Esophagus muscularis mucosa (tissue), 4 donors: ENCODE measurements at regions not wholly inside any gene's neighbourhood (a gene's known extent, or its start where the extent isn't known, plus 50 kb on each side); places are given as distances from the start of the nearest gene placed in this dataset.

Experiments
- DNase-seq: peaks from one replicate; pipeline ENCODE4 v3.0.0-alpha.2; 2017; ENCODE audit errors: extremely low spot score
- H3K27ac ChIP-seq, 4 donors: fragments of 200-600 bp; sonication (generic); replicated peaks in 1 of 4; 1 replicate in 3 of 4; 2 replicates in 1 of 4; pipeline ENCODE4 v1.5.1; 2016 to 2019; ENCODE audit warnings: mild to moderate bottlenecking in 1 of 4
- H3K27me3 ChIP-seq, 4 donors: fragments of 200-600 bp; sonication (generic); one replicate each; pipeline versions ENCODE4 v1.5.1 to v1.6.0; 2016 to 2019
- H3K36me3 ChIP-seq, 4 donors: fragments of 200-600 bp; sonication (generic); one replicate each; pipeline ENCODE4 v1.5.1; 2016 to 2019
- H3K4me1 ChIP-seq, 4 donors: fragments of 200-600 bp; sonication (generic); one replicate each; pipeline ENCODE4 v1.5.1; 2016 to 2019
- H3K4me3 ChIP-seq, 4 donors: fragments of 200-600 bp; sonication (generic); 1 replicate in 2 of 4; 2 replicates in 2 of 4; pipeline ENCODE4 v1.5.1; 2016 to 2019; ENCODE audit warnings: mild to moderate bottlenecking in 4 of 4, moderate library complexity in 1 of 4
- H3K9me3 ChIP-seq, 4 donors: fragments of 200-600 bp; sonication (generic); 1 replicate in 3 of 4; 2 replicates in 1 of 4; pipeline ENCODE4 v1.5.1; 2016 to 2019
- EP300 ChIP-seq: sonication (generic); formaldehyde crosslinking; IDR thresholded peaks from one replicate; pipeline ENCODE4 v1.6.1; 2017; ENCODE audit warnings: antibody characterized with exemption
- POLR2A ChIP-seq: fragments of 450-650 bp; IDR thresholded peaks from one replicate; pipeline ENCODE4 v1.6.1; 2017; ENCODE audit warnings: antibody characterized with exemption, moderate library complexity, mild to moderate bottlenecking, low read depth
- POLR2AphosphoS5 ChIP-seq, 2 donors: sonication (generic); formaldehyde crosslinking; IDR thresholded peaks; one replicate each; pipeline ENCODE4 v1.6.1; 2017; ENCODE audit warnings: antibody characterized with exemption in 2 of 2
- WGBS: methylation state at CpG from one replicate; pipeline ENCODE4 v1.1.5; 2018; 5-methylcytosine and 5-hydroxymethylcytosine counted together
- intact Hi-C: fragments of 100-400 bp; cut with DNase I; formaldehyde crosslinking; loops from one replicate; pipeline ENCODE4 v1.15.1; 2023
- TF ChIP-seq, protein P1 (sequence below), 3 experiments: fragments of 200-600 bp in 2 of 3; fragments of 450-650 bp in 1 of 3; sonication (generic) in 2 of 3; IDR thresholded peaks; one replicate each; pipeline ENCODE4 v1.5.1; 2017 to 2019; ENCODE audit warnings: antibody characterized with exemption in 3 of 3, mild to moderate bottlenecking in 2 of 3, moderate library complexity in 1 of 3

DNA sequence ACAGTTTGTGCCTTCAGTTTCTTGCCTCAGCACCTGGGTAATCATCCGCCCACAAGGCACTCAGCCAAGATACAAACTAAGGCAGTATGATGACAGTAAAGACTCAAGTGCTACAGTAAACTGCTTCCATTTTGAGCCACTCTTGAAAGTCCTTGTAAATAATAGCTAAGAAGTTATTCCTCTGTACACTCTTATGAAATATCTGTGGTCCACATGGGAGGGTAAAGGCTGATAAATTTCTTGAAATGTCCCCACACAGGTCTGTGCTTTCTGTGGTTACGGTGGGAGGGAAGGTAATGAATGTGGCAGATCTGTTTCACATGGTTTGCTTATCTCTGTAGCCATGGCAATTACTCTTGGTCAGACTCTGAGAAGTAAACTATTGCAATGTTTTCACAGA is 551.0 kb upstream of the ZWINT start:
- no peaks in the 10 kb centered on the region for H3K36me3 ChIP-seq
- intact Hi-C loops, result no loop called here
- WGBS, result 76% methylated on average over 2 of the region's 2 CpGs

DNA sequence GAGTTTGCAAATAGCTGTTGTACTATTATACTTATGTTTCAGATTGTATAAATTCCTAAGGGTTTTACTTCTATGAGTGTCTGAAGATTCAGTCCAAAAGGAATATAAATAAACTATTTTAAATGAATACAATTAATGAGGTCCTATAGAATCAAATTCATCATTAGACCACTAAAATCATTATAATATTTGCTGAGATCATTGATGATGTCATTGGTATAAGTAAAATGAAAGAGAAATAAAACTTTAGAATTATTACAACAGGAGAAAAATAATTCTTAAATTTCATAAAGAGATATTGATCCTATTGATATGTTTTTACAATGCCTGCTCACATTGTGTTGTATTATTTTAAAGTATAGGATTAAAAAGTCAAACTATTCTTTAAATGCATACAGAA is 544.0 kb upstream of the ZWINT start:
- TF ChIP-seq EP300, result no peak
- no peak for TF ChIP-seq POLR2A
- TF ChIP-seq POLR2AphosphoS5 (IDR thresholded peaks at IDR 0.05), result no peak
- H3K27ac ChIP-seq, result no peak overlapping the region
- no peaks in the 10 kb centered on the region for H3K27me3 ChIP-seq
- no peaks in the 10 kb centered on the region for H3K36me3 ChIP-seq
- H3K9me3 ChIP-seq, result no peaks in the 10 kb centered on the region
- no peak overlapping the region for H3K4me3 ChIP-seq
- intact Hi-C loops, result no loop called here
- H3K4me1 ChIP-seq, result no peaks in the 10 kb centered on the region
- no peak for DNase-seq

More for the DNA sequence above, 551.0 kb upstream of the ZWINT start:
- TF ChIP-seq POLR2AphosphoS5 (IDR thresholded peaks at IDR 0.05) (no peak), POLR2A (no peak), EP300 (no peak)
- TF ChIP-seq, protein P1, sequence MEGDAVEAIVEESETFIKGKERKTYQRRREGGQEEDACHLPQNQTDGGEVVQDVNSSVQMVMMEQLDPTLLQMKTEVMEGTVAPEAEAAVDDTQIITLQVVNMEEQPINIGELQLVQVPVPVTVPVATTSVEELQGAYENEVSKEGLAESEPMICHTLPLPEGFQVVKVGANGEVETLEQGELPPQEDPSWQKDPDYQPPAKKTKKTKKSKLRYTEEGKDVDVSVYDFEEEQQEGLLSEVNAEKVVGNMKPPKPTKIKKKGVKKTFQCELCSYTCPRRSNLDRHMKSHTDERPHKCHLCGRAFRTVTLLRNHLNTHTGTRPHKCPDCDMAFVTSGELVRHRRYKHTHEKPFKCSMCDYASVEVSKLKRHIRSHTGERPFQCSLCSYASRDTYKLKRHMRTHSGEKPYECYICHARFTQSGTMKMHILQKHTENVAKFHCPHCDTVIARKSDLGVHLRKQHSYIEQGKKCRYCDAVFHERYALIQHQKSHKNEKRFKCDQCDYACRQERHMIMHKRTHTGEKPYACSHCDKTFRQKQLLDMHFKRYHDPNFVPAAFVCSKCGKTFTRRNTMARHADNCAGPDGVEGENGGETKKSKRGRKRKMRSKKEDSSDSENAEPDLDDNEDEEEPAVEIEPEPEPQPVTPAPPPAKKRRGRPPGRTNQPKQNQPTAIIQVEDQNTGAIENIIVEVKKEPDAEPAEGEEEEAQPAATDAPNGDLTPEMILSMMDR (IDR thresholded peaks at IDR 0.05), result no peak
- H3K9me3 ChIP-seq, result no peaks in the 10 kb centered on the region
- no peaks in the 10 kb centered on the region for H3K4me1 ChIP-seq
- H3K4me3 ChIP-seq, result no peak overlapping the region
- no peaks in the 10 kb centered on the region for H3K27me3 ChIP-seq
- no peak for DNase-seq
- H3K27ac ChIP-seq, result no peak overlapping the region

DNA sequence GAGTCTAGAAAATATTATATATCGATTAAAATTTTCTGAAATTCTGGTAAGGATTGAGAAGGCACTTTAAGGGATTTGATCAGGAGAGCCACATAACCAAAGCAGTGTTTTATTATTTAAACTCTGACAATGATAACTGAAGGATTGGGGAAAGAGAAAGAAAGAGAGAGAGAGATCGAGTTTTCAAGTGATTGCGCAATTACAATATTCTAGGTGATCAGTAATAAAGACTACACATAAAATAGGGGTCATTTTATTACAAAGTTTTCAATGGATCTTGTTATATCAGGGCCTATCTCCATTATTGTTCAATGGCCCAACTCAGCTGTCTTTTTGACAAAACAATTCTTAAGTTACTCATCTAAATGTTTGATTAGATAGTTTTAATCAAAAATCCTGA is 541.5 kb upstream of the ZWINT start:
- 89% methylated on average over 3 of the region's 3 CpGs for WGBS

DNA sequence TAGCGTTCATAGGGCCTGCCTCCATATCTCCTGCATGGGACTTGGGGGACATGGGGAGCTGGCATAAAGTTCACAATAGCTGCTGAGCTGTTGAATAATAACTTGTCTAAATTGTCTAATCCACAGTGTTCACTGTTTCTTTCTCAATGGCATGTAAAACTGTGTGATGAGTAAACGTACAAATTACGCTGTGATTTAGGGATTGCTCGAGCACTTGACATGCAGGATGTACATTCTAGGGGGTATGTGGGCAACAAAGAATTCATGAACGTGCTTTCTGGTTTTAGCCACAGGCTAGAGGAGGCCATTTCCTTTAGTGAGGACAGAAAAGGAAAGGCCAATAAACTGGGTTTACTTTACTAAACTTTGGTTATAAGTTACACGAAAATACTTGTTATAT is 534.2 kb upstream of the ZWINT start:
- intact Hi-C loops, result no loop called here
- Histone ChIP-seq H3K36me3 (no peaks in the 10 kb centered on the region), H3K27me3 (no peaks in the 10 kb centered on the region), H3K27ac (no peak overlapping the region), H3K9me3 (no peaks in the 10 kb centered on the region), H3K4me3 (no peak overlapping the region), H3K4me1 (no peaks in the 10 kb centered on the region)
- WGBS, result 75% methylated on average over 6 of the region's 6 CpGs
- no peak for TF ChIP-seq POLR2AphosphoS5 (IDR thresholded peaks at IDR 0.05)
- TF ChIP-seq, protein P1 (IDR thresholded peaks at IDR 0.05), result no peak
- TF ChIP-seq EP300, result no peak
- TF ChIP-seq POLR2A, result no peak
- no peak for DNase-seq

More for the DNA sequence above, 541.5 kb upstream of the ZWINT start:
- no peak for DNase-seq
- no peaks in the 10 kb centered on the region for H3K9me3 ChIP-seq
- H3K4me3 ChIP-seq, result no peak overlapping the region
- TF ChIP-seq, protein P1 (IDR thresholded peaks at IDR 0.05), result no peak
- TF ChIP-seq EP300, result no peak
- no peak for TF ChIP-seq POLR2A
- no peak for TF ChIP-seq POLR2AphosphoS5 (IDR thresholded peaks at IDR 0.05)
- no peaks in the 10 kb centered on the region for H3K36me3 ChIP-seq
- no peaks in the 10 kb centered on the region for H3K4me1 ChIP-seq
- no peaks in the 10 kb centered on the region for H3K27me3 ChIP-seq
- H3K27ac ChIP-seq, result no peak overlapping the region
- intact Hi-C loops, result no loop called here

DNA sequence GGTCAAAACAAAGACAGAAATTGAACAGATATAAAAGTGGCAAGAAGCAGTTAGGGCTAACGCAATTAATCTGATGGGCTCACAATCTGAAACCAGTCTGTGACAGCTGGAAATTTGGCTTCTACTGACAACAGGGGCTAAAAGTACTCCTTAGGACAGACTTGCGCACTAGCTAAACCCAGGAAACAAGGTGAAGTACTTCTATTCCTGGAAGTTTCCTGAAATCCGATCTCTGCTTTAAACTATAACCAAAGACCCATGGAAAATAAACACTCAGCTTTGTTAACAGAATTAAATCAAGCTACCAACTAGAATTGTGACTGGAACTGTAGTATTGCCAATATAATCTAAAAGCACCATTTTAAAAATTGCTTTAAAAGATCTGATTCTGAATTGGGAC is 520.2 kb upstream of the ZWINT start:
- Histone ChIP-seq H3K27ac (no peak overlapping the region), H3K4me1 (no peaks in the 10 kb centered on the region), H3K27me3 (no peaks in the 10 kb centered on the region), H3K4me3 (no peak overlapping the region), H3K9me3 (no peaks in the 10 kb centered on the region), H3K36me3 (no peaks in the 10 kb centered on the region)
- intact Hi-C loops, result no loop called here
- DNase-seq, result no peak
- TF ChIP-seq POLR2A (no peak), POLR2AphosphoS5 (IDR thresholded peaks at IDR 0.05) (no peak), EP300 (no peak)
- TF ChIP-seq, protein P1 (IDR thresholded peaks at IDR 0.05), result no peak
- 42% methylated on average over 3 of the region's 3 CpGs for WGBS
